HG02870 (cell line): ENCODE measurements at regions not wholly inside any gene's neighbourhood (a gene's known extent, or its start where the extent isn't known, plus 50 kb on each side); places are given as distances from the start of the nearest gene placed in this dataset.

ENCODE experiments used
- ATAC-seq: cut with Tn5 transposase; IDR thresholded peaks from one replicate; pipeline ENCODE4 v1.9.1; 2021; ENCODE audit warnings: mild to moderate bottlenecking, moderate library complexity; ENCODE audit not compliant: unreplicated experiment

GRCh38 chr1:5111581-5111980 lies 457.2 kb downstream of the AJAP1 start:
- no peak for ATAC-seq

DNA sequence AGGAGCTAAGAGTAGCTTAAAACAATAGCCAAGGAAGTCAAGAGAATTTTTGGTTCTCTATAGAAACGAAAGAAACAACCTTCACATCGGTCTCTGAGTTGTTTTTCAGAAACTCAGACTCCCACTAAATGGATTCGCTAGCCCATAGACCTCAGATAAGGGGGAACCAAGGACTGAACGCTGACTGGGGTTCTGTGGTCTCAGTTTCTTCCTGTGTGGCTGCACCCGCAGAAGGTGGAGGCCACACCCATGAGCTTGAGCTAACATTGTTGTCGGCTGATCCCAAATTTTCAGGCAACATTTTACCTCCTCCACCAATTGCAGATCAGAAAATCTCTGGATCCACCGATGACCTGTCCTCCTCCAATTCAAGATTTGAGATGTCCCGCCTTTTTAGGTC lies 456.1 kb downstream of the AJAP1 start:
- no peak for ATAC-seq

GRCh38 chr1:5109633-5110032 lies 455.2 kb downstream of the AJAP1 start:
- no peak for ATAC-seq

DNA sequence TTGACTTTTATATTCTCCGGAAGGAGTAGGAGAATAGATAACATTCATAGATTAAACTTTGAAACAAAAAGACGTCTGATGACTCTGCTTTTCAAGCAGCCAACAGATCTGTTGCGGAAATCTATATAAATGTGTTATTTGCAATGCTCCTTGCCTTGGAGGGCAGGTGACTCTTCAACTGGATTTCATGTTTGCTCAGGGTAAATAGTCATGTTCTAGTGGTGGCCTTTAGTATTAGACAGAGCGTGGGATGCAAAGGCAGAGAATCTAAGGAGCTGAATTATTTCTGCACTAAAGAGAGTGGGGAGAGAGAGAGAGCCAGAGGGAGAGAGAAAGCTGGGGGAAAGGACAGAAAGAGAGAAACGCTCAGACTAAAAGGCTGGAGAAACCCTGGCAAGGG lies 454.3 kb downstream of the AJAP1 start:
- ATAC-seq, result no peak

- ATAC-seq, result no peak
Measured at GRCh38 chr1:5105744-5106143, 451.3 kb downstream of the AJAP1 start.

GRCh38 chr1:5099558-5099957 lies 445.1 kb downstream of the AJAP1 start:
- no peak for ATAC-seq

DNA sequence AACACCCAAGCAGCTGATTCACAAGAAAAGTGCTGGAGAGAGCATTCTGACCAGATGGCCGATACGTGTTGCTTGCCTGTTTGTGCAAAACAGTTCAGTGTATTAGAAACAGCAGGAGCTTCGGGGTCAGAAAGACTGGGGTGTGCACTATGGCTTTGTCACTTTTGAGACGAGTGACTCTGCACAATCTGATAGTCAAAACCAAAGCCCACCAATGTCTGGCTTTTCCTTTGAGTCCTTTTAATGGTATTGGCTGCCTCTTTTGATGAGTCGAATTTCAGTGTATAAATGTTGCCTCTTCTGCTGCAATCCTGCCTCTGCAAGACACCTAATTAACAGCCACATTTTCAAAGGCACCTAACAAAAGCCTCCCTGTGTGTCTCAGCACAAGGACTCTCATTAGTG lies 444.6 kb downstream of the AJAP1 start:
- ATAC-seq, result no peak

- no peak for ATAC-seq
Measured at GRCh38 chr1:5093042-5093441, 438.6 kb downstream of the AJAP1 start.

DNA sequence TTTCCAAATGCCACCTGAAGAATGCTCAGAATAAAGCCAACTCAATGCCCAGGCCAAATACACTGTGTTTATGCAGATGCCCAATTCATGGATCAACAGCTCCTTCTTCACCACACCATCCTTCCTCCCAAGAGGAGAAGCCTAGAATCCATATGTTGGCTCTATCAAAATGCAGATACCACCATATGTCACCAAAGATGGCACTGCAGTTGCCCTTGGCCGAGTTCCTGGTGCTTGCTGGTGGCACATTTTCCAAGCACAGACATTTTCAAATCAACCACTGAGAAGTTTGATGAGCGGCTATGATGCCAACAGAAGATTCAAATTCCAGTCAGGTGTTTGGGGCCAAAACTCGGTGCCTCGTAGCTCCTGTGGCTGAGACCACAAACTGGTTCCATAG lies 430.3 kb downstream of the AJAP1 start:
- ATAC-seq, result no peak

- no peak for ATAC-seq
Measured at GRCh38 chr1:5067246-5067645, 412.8 kb downstream of the AJAP1 start.

- no peak for ATAC-seq
Measured at GRCh38 chr1:5053744-5054143, 399.3 kb downstream of the AJAP1 start.

- no peak for ATAC-seq
Measured at GRCh38 chr1:5029136-5029535, 374.7 kb downstream of the AJAP1 start.

GRCh38 chr1:5012249-5012648 lies 357.8 kb downstream of the AJAP1 start:
- no peak for ATAC-seq

DNA sequence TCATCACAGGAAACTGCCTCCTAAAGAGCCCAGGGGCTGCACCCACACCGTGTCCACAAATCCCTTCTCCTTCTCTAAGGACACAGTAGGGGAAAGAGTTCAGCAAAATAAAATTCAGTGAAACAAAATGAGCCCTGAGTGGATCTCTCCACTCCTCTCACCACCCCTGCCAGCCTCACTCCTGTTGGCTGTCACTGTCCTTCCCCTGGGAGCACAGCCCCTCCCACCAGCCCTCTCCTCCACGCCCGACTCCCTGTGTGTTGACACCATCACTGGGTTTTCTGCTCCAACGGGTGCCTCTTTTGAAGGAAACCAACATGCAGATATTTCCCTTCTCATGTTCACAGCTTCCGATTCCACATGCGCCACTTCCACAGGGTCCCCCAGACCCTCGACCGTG lies 356.2 kb downstream of the AJAP1 start:
- no peak for ATAC-seq

GRCh38 chr1:5010236-5010635 lies 355.8 kb downstream of the AJAP1 start:
- no peak for ATAC-seq

DNA sequence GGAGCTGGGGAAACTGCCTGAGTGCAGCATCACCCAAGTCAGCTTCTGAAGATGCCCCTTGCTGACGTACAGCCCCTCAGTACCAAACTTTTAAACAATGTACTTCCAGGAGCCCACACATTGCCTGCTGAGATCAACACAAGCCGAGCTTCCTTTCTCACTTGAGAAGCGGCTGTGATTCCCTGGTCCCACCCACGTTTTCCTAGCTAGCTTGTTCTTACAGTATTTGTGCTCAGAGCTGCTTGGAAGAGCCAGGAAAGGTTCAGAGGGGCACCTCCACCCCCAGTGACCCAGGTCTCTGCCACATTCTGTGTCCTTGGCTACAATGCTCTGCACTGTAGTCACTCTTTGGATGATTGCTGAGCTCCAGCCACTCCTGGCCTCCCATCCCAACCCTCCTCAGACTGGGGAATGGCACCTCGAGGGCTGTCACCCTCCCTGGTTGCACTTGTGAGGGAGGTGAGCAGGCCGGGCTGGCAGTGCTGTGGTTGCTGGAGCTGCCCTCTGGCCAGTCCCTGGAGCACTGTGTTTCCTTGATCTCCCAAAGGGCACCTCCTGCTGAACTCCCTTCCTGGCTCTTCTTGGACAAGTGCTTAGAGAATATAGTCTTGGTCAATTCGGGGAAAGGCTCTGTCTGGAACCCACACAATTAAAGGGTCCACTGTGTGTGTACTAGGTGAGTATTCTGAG lies 355.1 kb downstream of the AJAP1 start:
- ATAC-seq, result no peak

DNA sequence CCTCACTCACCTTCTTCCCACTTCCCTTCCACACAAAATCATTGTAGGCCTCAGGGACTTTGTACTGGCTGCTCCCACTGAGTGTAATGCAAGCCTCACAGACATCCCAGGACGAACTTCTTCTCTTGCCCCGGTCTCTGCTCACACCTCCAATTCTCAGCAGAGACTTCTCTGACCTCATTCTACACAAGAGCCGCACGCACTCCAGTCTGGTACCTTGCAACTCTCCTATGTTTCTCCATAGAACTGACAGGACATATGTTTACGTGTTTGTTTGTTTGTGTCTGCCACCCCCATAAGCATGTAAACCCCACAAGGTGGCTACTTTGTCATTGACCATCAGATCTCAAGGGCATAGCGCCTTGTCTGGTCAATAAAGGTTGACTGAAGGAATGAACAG lies 350.8 kb downstream of the AJAP1 start:
- no peak for ATAC-seq

DNA sequence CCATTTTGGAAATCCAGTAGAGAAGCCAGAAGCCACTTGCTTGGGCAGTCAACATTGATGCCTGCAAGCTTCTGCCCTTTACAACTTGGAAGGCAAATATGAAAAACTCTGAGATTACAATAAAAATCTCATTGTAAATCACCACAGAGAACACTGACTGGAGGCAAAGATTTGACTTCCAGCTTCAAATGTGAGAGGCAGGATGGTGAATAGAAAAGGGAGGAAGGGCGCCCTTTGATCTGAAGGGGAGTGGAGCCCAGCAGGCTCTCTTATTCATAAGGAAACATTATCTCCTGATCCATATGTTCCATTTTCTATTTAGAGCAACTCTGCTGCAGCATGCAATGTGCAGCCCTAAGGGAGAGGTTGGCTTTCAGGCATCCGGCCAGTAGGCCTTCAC lies 348.3 kb downstream of the AJAP1 start:
- no peak for ATAC-seq

DNA sequence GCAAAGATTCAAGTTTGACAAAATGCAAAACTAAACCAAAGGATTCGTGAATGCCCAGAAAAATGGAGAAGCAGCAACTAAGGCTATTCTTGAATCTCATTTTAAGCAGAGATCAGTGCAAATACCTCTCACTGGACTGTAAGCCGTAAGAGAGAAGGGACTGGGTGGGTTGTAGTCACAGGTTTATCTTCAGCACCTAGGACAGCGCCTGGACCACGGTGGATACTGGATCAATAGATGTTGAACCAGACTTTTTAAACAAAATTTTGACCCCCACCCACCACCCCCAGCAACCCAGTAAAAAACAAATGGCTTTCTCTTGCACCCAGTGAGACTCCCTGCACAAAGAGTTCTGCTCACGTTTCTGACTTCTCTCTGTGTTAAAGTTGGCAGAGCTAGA lies 347.1 kb downstream of the AJAP1 start:
- no peak for ATAC-seq

DNA sequence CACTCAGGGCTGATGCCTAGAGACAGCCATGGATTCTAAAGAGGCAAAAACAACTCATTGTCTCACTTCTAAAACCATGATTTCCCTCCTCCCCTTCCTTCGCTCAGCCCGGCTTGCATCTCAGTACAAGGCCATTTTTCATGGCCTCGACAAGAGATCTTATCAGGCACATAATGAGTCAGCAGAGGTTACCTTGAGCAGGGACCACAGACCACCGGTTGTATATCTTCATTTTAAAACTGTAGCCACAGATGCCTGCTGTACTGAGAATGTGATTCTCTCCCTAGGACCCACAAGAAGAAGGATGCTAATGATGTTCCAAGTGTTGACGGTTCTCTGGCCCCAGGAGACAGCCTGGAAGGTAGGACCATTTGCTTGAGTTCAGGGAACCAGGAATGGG lies 331.9 kb downstream of the AJAP1 start:
- ATAC-seq, result no peak

GRCh38 chr1:4984841-4985240 lies 330.4 kb downstream of the AJAP1 start:
- ATAC-seq, result no peak

DNA sequence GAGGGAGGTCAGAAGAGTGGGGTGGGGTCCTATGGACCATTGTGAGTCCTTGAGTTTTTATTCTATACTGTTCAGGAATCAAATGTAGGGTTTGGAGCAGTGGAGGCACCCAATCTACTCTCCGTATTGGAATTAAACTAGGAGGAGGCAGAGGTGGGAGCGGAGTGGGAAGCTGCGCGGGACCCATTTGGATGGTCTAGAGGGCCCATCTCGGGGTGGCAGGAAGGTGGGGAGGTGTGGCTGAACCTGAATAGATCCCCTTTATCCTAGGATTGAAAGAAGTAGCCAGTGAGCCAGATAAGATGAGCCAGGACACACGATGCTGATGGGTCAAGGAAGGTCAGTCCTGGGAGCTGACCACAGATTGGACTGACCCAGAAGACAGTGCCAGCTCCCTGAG lies 325.8 kb downstream of the AJAP1 start:
- no peak for ATAC-seq

DNA sequence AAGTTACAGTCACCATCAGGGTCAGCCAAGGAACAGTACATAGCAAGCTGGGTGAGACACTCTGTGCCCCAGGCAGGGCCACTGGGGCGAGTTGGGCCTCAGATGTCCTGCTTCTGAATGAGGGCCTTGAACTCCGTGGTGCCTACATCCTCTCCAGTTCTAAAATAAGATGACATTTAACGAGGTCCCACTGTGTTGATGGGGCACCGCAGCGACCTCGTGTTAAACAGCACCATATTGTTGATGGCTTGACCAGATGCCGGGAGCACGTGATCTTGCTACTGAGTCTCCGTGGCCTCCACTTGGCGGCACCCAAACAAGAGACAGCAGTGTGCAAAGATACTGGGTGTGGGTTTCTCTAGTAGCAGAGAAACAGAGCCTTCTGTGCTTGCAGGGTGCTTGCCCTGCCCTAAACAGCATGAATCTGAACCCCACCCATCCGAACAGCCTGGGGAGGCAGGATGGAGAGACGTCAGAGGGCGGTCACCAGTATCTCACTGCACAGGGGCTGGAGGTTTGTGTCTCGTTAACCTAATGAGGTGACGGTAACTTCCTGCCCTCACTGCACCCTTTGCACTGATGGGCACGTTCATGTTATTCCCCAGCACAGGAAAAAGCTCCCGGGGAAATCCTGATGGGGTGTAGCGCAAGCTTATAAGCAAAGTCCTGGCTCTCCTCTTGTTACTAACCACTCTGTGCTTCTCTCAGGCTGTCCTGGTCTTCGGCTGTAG lies 324.4 kb downstream of the AJAP1 start:
- ATAC-seq, result no peak
